ENCODE measurements at regions not wholly inside any gene's neighbourhood (a gene's known extent, or its start where the extent isn't known, plus 50 kb on each side); places are given as distances from the start of the nearest gene placed in this dataset.

- DNase-seq (ENCODE audit: low read depth, low spot score) = no peak
These were observed 98.1 kb upstream of the ARHGEF3 start for GRCh38 chr3:56899851-56900250.

DNA sequence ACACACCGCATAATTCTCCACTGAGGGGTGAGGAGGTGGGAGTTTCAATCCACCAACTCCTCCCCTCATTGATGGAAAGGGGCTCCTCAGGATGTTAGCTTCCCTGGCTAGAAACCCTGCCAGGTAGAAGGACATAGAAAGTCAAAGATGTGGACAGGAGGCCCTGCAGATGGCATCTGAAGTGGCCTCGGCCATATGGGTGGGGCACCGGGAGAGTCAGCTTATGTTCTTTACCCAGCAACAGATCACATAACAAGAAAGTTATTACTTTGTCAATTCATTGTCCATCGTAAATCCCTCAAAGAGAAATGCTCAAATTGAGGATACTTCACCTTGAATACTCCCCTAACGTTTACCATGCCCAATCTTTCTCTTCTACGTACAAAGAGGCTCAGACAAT lies 97.3 kb upstream of the ARHGEF3 start:
- no peak for DNase-seq (ENCODE audit: low read depth, low spot score)

DNA sequence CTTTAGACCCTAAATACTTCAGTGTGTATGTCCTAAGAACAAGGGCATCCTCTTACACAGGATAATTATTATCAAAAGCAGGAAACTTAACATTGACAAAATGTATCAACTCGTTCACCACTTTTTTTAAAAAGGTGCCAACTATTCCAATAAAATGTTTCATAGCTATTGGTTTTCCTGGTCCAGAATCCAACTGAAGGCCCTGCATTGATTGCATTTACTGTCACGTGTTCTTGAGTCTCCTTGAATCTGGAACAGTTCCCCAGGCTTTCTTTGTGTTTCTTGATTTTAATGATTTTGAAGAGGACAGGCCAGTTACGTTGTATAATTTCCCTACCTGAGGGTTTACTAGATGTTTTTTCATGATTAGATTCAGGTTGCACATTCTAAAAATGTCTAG lies 94.6 kb upstream of the ARHGEF3 start:
- no peak for DNase-seq (ENCODE audit: low read depth, low spot score)

DNA sequence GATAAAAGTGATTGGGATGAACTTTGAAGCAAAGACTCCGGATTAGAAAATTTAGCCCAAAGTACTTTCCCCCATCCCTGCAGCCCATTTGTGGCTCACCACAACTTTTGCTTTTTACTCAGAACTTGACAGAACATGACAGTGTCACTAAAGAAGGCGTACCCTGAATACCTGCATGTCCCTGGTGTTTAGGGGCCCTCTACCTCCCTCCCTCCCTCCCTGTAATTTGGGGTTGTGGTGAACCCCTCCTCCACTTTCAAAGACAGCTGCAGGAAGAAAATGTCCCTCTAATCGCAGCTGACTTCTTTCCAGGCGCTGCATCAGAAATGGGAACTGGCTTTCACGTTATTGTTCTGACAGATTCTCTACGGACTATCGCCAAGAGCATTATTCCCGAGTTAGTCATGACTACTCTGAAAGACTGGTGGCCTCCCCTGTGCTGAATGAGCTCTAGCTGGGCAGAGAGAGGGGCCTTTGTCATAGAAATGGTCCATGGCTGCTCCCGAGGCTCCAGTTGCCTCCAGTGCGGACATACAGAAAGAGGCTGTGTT lies 93.2 kb upstream of the ARHGEF3 start:
- no peak for DNase-seq (ENCODE audit: low read depth, low spot score)

GRCh38 chr3:56890448-56891091 lies 88.8 kb upstream of the ARHGEF3 start:
- no peak for DNase-seq (ENCODE audit: low read depth, low spot score)

DNA sequence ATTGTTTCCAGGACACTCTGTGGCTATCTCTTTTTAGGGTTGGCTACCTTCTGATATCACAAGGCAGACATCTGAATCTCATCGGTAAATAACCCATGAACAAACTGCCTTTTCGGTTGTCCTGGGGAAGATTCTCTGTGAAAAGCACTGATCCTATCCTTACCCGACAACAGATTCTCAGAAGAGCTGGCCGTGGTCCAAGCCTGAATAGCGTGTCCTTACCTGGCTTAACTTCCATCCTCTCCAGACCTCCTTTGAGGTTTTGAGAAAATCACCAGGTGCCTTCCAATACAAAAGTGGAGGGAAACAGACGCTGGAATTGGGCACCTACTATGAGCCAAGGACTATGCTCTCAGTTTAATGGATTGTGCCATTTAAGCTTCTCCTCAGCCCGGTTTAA lies 87.4 kb upstream of the ARHGEF3 start:
- no peak for DNase-seq (ENCODE audit: low read depth, low spot score)

DNA sequence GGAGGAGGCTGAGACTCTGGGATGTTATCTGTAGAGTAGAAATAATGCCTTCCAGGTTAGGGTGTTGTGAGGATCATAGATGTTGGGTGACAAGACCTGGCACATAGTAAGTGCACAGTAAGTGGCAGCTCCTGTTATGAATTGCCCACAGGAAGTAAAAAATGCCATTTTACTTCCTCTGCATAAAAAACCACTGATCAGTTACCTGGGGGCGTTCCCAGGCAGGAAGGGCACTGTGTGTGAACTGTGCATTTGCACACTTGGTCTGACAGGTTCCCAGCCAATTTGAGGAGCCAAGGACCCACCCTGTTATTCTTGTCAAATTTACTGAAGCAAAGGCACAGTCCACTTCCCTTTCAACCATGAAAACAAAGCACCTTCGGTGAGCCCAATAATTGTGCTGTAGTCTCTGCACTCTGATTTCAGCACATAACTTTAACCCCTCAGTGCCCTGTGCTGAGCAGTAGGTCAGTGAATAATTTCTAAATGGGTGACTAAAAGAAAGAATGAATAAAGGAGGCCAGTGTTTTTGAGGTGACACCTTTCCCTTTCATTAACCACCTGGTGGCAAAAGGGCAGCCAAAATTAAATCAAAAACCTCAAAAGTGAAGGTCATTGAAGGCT lies 85.8 kb upstream of the ARHGEF3 start:
- no peak for DNase-seq (ENCODE audit: low read depth, low spot score)

- DNase-seq (ENCODE audit: low read depth, low spot score) = no peak
These were observed 84.6 kb upstream of the ARHGEF3 start for GRCh38 chr3:56886314-56886713.

DNA sequence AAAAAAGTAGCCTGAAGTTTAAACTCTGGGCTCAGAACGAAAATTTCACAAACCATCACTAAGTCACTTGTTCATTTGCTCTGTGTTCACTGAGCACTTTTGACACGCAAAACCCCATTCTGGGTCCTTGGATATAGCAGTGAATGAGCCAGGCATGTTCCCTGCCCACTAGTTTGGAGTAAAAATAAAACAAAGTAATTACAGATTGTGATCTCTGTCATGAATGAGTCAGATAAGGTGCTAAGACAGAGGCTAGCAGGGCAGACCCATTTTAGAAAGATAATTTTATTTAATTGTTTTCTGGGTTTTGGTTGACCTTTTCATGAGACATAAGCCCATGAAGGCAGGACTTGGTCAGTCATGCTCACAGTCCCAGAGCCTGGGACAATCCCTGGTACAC lies 84.1 kb upstream of the ARHGEF3 start:
- no peak for DNase-seq (ENCODE audit: low read depth, low spot score)

DNA sequence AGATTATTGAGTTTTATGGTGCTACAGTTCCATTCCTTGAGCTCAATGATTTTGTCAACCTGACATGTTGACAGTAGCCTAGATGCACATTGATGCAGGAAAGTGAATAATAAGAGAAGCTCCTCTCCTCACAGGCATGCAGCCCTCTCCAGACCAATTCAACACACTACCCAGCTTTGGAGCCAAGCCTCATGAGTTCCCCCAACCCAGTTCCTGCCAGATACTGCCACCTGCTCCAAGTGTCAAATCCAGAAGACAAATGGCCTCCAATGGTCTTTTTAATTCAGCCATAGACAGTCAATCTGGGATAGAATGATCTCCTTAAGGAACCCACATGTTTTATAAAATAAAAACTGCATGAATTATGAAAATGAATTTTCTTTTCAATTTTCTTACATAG lies 83.7 kb upstream of the ARHGEF3 start:
- DNase-seq (ENCODE audit: low read depth, low spot score) = no peak

GRCh38 chr3:56884387-56884786 lies 82.6 kb upstream of the ARHGEF3 start:
- no peak for DNase-seq (ENCODE audit: low read depth, low spot score)

GRCh38 chr3:56883828-56884227 lies 82.1 kb upstream of the ARHGEF3 start:
- no peak for DNase-seq (ENCODE audit: low read depth, low spot score)

DNA sequence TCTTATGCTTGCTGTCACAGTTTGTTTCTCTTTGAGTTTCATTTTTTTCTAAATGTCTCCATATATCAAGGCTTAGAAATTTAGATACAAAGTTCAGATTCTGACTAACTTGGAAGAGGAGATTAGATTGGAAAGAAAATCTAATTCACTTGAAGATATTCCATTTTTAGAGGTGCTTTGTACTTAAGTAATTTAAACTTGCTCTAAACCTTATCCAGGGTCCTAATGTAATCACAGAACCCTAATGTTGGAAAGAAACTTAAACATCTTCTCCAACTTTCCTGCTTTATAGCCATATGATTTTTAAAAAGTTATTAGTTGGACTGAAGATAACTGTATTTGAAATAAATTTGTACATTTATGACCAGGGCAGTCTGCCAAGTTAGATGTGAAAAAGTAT lies 81.1 kb upstream of the ARHGEF3 start:
- no peak for DNase-seq (ENCODE audit: low read depth, low spot score)

DNA sequence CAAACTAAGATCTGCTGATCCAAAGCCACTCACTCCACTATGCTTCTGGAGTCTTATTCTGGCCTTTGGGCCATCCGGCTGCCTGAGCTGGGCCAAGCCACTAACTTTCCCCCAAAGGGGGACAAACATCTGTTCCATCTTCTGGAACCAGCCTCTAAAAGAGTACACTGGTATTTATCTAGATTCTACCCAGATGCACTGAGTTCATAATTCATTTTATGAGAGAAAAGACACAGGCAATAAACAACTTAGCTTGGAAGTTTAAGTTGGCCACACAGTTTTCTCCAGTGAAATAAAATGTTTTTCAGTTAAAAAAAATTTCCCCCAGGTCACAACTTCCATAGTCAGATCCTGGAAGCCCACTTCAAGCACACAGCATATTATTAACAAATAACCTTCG lies 80.1 kb upstream of the ARHGEF3 start:
- DNase-seq (ENCODE audit: low read depth, low spot score) = no peak

- DNase-seq (ENCODE audit: low read depth, low spot score) = no peak
These were observed 79.2 kb upstream of the ARHGEF3 start for GRCh38 chr3:56880720-56881575.

DNA sequence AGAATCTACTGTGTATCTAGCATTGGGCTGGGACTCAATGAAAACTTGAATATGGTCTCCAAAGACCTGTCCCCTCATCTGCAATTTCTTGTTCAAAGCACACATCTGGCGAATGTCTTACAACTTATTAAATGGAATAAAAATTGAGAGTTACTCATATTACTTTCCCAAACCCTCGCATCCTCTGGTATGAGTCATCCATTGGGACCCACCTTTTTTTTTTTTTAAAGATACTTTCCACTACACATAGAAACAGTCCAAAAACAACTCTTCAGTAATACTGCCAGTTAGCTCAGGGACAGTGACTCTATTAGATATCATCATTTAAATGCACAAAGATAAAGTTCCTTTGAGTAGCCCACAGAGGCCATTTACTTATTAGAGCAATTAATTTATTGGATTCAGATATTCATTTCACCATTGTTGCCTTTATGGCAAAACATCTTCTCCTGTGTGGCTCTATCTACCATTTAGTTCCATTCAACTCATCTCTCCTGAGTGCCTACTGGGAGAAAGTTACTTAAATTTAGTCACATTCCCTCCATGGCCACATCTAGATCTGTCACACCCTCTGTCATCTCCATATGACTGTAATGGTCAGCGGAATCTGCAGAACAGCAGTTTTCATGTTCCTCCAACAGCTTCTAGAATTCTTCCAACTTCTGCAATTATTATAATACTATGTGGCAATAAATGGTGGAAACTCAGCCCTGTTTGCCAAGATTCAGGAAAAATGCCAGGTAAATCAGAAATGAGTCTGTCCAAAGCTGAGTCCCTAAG lies 77.9 kb upstream of the ARHGEF3 start:
- peak; percentile 7 for DNase-seq (ENCODE audit: low read depth, low spot score)

DNA sequence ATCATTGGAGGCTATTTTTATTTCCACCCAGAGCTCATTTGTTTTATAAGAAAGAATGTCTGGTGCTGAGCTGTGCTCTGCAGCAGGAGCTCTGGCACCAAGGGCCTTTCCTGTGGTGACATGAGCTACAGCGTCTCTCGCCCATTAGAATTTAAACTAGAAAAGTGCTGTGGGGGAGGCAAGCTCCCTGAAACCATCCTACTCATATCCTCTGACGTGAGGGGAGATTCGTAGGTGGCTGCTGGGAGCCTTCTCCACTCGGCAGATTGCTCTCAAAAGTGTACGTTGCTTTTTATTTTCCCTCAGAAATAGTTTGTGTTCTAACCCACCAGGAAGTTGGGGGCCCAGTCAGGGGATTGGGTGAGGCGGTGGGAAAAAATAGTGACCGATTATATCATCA lies 76.3 kb upstream of the ARHGEF3 start:
- no peak for DNase-seq (ENCODE audit: low read depth, low spot score)

DNA sequence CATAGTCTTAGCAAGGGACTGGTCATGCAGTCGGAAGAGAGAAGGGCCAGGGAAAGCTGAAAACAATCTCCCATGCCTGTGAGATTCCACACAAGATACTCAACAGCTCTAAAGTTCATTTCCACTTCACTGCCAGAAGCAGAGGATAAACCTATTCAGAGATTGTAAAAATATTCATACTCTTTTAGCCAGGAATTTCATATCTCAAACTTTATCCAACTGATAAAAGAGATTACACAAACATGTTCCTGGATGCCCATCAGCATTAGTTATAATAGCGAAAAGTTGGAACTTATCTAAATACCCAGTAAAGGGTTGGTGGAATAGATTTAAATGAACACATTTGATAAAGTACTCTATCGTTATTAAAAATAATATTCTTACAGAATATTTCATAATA lies 75.2 kb upstream of the ARHGEF3 start:
- no peak for DNase-seq (ENCODE audit: low read depth, low spot score)

GRCh38 chr3:56874269-56874668 lies 72.5 kb upstream of the ARHGEF3 start:
- DNase-seq (ENCODE audit: low read depth, low spot score) = no peak

DNA sequence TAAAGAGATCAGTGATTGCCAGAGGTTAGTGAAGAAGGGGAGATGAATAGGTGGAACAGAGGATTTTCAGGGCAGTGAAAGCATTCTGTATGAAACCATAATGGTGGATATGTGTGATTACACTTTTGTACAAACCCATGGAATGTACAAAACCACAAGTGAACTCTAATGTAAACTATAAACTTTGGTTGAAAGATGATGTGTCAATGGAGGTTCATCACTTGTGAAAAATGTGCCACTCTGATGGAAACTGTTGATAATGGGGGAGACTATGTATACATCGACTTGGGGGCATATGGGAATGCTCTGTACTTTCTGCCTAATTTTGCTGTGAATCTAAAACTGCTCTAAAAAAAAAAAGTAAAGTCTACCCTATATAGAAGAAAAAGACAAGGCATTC lies 68.7 kb upstream of the ARHGEF3 start:
- no peak for DNase-seq (ENCODE audit: low read depth, low spot score)

GRCh38 chr3:56869157-56869889 lies 67.6 kb upstream of the ARHGEF3 start:
- no peak for DNase-seq (ENCODE audit: low read depth, low spot score)

Data from smooth muscle cell of the brain vasculature (primary cell).